Neural progenitor cell (in vitro differentiated cells): ENCODE measurements at regions not wholly inside any gene's neighbourhood (a gene's known extent, or its start where the extent isn't known, plus 50 kb on each side); places are given as distances from the start of the nearest gene placed in this dataset.

Source experiments
- DNase-seq: peaks from one replicate; pipeline ENCODE4 v3.0.0-alpha.2; 2016; ENCODE audit warnings: low spot score
- H2AFZ ChIP-seq: fragments of 200-600 bp; sonication (generic); replicated peaks from 2 replicates; pipeline ENCODE4 v1.6.1; 2016; ENCODE audit warnings: antibody characterized with exemption
- H3F3A ChIP-seq: fragments of 200-600 bp; sonication (generic); 2 replicates; pipeline ENCODE4 v1.6.1; 2016; ENCODE audit warnings: antibody characterized with exemption, low read depth
- H3K27ac ChIP-seq: fragments of 200-600 bp; sonication (generic); 2 replicates; pipeline ENCODE4 v1.5.1; 2016; ENCODE audit warnings: mild to moderate bottlenecking
- H3K27me3 ChIP-seq: fragments of 200-600 bp; sonication (generic); 2 replicates; pipeline ENCODE4 v1.6.1; 2016; ENCODE audit warnings: mild to moderate bottlenecking, moderate library complexity
- H3K36me3 ChIP-seq: fragments of 200-600 bp; sonication (generic); 2 replicates; pipeline ENCODE4 v1.5.1; 2016
- H3K4me1 ChIP-seq: fragments of 200-600 bp; sonication (generic); 2 replicates; pipeline ENCODE4 v1.6.1; 2016; ENCODE audit warnings: mixed run types
- H3K4me2 ChIP-seq: fragments of 200-600 bp; sonication (generic); 2 replicates; pipeline ENCODE4 v1.6.1; 2016
- H3K4me3 ChIP-seq: fragments of 200-600 bp; sonication (generic); 2 replicates; pipeline ENCODE4 v1.5.1; 2016
- H3K79me2 ChIP-seq: fragments of 200-600 bp; sonication (generic); 2 replicates; pipeline ENCODE4 v1.6.1; 2016; ENCODE audit warnings: low read depth
- H3K9ac ChIP-seq: fragments of 200-600 bp; sonication (generic); 2 replicates; pipeline ENCODE4 v1.6.1; 2016
- H3K9me3 ChIP-seq: fragments of 200-600 bp; sonication (generic); 2 replicates; pipeline ENCODE4 v1.5.1; 2016; ENCODE audit warnings: low read depth
- H4K20me1 ChIP-seq: fragments of 200-600 bp; sonication (generic); 2 replicates; pipeline ENCODE4 v1.6.1; 2016; ENCODE audit warnings: low read depth
- H3K27ac Mint-ChIP-seq: 3 replicates; pipeline ENCODE4 v1.8.0; 2021; ENCODE audit warnings: mixed read lengths
- H3K27me3 Mint-ChIP-seq: 2 replicates; pipeline ENCODE4 v1.8.0; 2022; ENCODE audit warnings: low read depth, mild to moderate bottlenecking, inconsistent platforms, moderate library complexity, mixed read lengths; ENCODE audit not compliant: insufficient read depth
- H3K36me3 Mint-ChIP-seq: 3 replicates; pipeline ENCODE4 v1.8.0; 2021; ENCODE audit warnings: mixed read lengths
- H3K4me1 Mint-ChIP-seq: 3 replicates; pipeline ENCODE4 v1.8.0; 2021; ENCODE audit warnings: mixed read lengths
- H3K4me3 Mint-ChIP-seq: 3 replicates; pipeline ENCODE4 v1.8.0; 2021; ENCODE audit warnings: mild to moderate bottlenecking, moderate library complexity, mixed read lengths
- H3K9me3 Mint-ChIP-seq: 3 replicates; pipeline ENCODE4 v1.8.0; 2020; ENCODE audit warnings: mixed read lengths
- CTCF ChIP-seq: fragments of 200-600 bp; sonication (generic); IDR thresholded peaks from 2 replicates; pipeline ENCODE4 v1.5.1; 2017; ENCODE audit warnings: antibody characterized with exemption, mild to moderate bottlenecking
- EZH2 ChIP-seq: fragments of 200-600 bp; sonication (generic); IDR thresholded peaks from 2 replicates; pipeline ENCODE4 v1.6.1; 2017; ENCODE audit warnings: antibody characterized with exemption, mild to moderate bottlenecking, moderate library complexity
- EZH2phosphoT487 ChIP-seq: fragments of 200-600 bp; sonication (generic); IDR thresholded peaks from 2 replicates; pipeline ENCODE4 v1.6.1; 2017; ENCODE audit warnings: antibody characterized with exemption

- no peak for TF ChIP-seq EZH2phosphoT487
- TF ChIP-seq CTCF, result peak; percentile 98
- H3K27me3 Mint-ChIP-seq, result peaks cover 5% of the 10 kb centered on the region
- Histone ChIP-seq H3K9ac (no peak overlapping the region), H3K4me3 (no peak overlapping the region), H3K4me2 (no peak overlapping the region), H4K20me1 (peaks cover 6% of the 10 kb centered on the region), H3K9me3 (no peaks in the 10 kb centered on the region), H3K4me1 (no peaks in the 10 kb centered on the region), H3F3A (no peaks in the 10 kb centered on the region), H2AFZ (no peak overlapping the region), H3K36me3 (no peaks in the 10 kb centered on the region), H3K27ac (no peak overlapping the region), H3K27me3 (no peaks in the 10 kb centered on the region), H3K79me2 (no peaks in the 10 kb centered on the region)
- H3K4me1 Mint-ChIP-seq, result no peaks in the 10 kb centered on the region
- H3K9me3 Mint-ChIP-seq, result no peaks in the 10 kb centered on the region
- no peaks in the 10 kb centered on the region for H3K36me3 Mint-ChIP-seq
- H3K27ac Mint-ChIP-seq, result no peak overlapping the region
- peak; percentile 92 for DNase-seq
- no peak overlapping the region for H3K4me3 Mint-ChIP-seq
These were observed 115.8 kb downstream of the KBTBD8 start for GRCh38 chr3:67113802-67114407.

- peaks cover 5% of the 10 kb centered on the region for H3K27me3 Mint-ChIP-seq
- Histone ChIP-seq H3K4me2 (no peak overlapping the region), H2AFZ (no peak overlapping the region), H3K27ac (no peak overlapping the region), H3K9me3 (no peaks in the 10 kb centered on the region), H3K79me2 (no peaks in the 10 kb centered on the region), H3K36me3 (no peaks in the 10 kb centered on the region), H3K9ac (no peak overlapping the region), H4K20me1 (peaks cover 6% of the 10 kb centered on the region), H3K27me3 (no peaks in the 10 kb centered on the region), H3F3A (no peaks in the 10 kb centered on the region), H3K4me3 (no peak overlapping the region), H3K4me1 (no peaks in the 10 kb centered on the region)
- no peaks in the 10 kb centered on the region for H3K9me3 Mint-ChIP-seq
- H3K27ac Mint-ChIP-seq, result no peak overlapping the region
- no peaks in the 10 kb centered on the region for H3K36me3 Mint-ChIP-seq
- DNase-seq, result no peak
- no peaks in the 10 kb centered on the region for H3K4me1 Mint-ChIP-seq
- TF ChIP-seq EZH2phosphoT487, result no peak
- no peak for TF ChIP-seq CTCF
- no peak overlapping the region for H3K4me3 Mint-ChIP-seq
These were observed 120.0 kb downstream of the KBTBD8 start for GRCh38 chr3:67118122-67118521.

GRCh38 chr3:67118635-67119034 lies 120.5 kb downstream of the KBTBD8 start:
- Mint-ChIP-seq H3K27me3 (peaks cover 2% of the 10 kb centered on the region), H3K4me1 (no peaks in the 10 kb centered on the region), H3K27ac (no peak overlapping the region), H3K9me3 (no peaks in the 10 kb centered on the region), H3K36me3 (no peaks in the 10 kb centered on the region), H3K4me3 (no peak overlapping the region)
- no peak overlapping the region for H3K9ac ChIP-seq
- DNase-seq, result no peak
- no peaks in the 10 kb centered on the region for H3F3A ChIP-seq
- H3K36me3 ChIP-seq, result no peaks in the 10 kb centered on the region
- no peak overlapping the region for H2AFZ ChIP-seq
- TF ChIP-seq EZH2, result no peak
- no peak for TF ChIP-seq EZH2phosphoT487
- no peak for TF ChIP-seq CTCF
- H3K79me2 ChIP-seq, result no peaks in the 10 kb centered on the region
- no peak overlapping the region for H3K4me2 ChIP-seq
- H3K27me3 ChIP-seq, result no peaks in the 10 kb centered on the region
- H3K4me1 ChIP-seq, result no peaks in the 10 kb centered on the region
- no peaks in the 10 kb centered on the region for H3K9me3 ChIP-seq
- no peak overlapping the region for H3K4me3 ChIP-seq
- peaks cover 4% of the 10 kb centered on the region for H4K20me1 ChIP-seq
- H3K27ac ChIP-seq, result no peak overlapping the region
